Neural cell (in vitro differentiated cells): ENCODE measurements at regions not wholly inside any gene's neighbourhood (a gene's known extent, or its start where the extent isn't known, plus 50 kb on each side); places are given as distances from the start of the nearest gene placed in this dataset.

Source experiments
- EP300 ChIP-seq: fragments of 450-650 bp; conservative IDR thresholded peaks from 2 replicates; pipeline ENCODE4 v1.6.1; 2014; ENCODE audit warnings: antibody characterized with exemption, mild to moderate bottlenecking, moderate library complexity; ENCODE audit not compliant: poor library complexity, severe bottlenecking
- EZH2 ChIP-seq: fragments of 200-600, 300-800 bp; shearing (Covaris generic), sonication (generic); IDR thresholded peaks from 2 replicates; pipeline ENCODE4 v1.6.1; 2014; ENCODE audit warnings: antibody characterized with exemption, low read length, borderline replicate concordance, mild to moderate bottlenecking; ENCODE audit not compliant: insufficient read depth, poor library complexity, severe bottlenecking
- POLR2AphosphoS5 ChIP-seq: IDR thresholded peaks from 2 replicates; pipeline ENCODE4 v1.6.1; 2012
- TF ChIP-seq, protein P1 (sequence below): IDR thresholded peaks from 2 replicates; pipeline ENCODE4 v1.6.1; 2012; ENCODE audit warnings: borderline replicate concordance
- TF ChIP-seq, protein P2 (sequence below): fragments of 450-650 bp; IDR thresholded peaks from 2 replicates; pipeline ENCODE4 v1.5.1; 2014; ENCODE audit warnings: antibody characterized with exemption, mild to moderate bottlenecking, moderate library complexity; ENCODE audit not compliant: poor library complexity, severe bottlenecking

DNA sequence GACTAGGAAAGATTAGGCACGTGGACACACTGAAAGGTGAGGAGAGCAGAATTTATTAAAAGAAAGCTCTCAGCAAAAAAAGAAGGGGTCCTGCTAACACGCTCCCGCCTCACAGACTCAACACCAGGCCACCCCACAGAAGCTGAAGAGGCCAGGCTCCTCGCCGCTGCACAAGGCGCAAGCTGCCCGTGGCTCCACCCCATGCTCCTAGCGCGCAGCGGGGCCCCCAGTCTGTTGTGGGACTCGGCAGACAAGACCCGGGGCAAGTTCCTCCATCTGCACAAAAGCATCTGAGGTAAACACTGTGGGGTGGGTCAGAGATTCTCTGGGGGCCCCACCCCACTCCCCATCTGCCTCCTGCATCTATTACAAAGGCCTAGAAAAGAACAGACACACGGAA, 1462.4 kb downstream of the EFNB2 start:
- TF ChIP-seq EP300 (no peak), POLR2AphosphoS5 (no peak), EZH2 (no peak)
- TF ChIP-seq, protein P1, sequence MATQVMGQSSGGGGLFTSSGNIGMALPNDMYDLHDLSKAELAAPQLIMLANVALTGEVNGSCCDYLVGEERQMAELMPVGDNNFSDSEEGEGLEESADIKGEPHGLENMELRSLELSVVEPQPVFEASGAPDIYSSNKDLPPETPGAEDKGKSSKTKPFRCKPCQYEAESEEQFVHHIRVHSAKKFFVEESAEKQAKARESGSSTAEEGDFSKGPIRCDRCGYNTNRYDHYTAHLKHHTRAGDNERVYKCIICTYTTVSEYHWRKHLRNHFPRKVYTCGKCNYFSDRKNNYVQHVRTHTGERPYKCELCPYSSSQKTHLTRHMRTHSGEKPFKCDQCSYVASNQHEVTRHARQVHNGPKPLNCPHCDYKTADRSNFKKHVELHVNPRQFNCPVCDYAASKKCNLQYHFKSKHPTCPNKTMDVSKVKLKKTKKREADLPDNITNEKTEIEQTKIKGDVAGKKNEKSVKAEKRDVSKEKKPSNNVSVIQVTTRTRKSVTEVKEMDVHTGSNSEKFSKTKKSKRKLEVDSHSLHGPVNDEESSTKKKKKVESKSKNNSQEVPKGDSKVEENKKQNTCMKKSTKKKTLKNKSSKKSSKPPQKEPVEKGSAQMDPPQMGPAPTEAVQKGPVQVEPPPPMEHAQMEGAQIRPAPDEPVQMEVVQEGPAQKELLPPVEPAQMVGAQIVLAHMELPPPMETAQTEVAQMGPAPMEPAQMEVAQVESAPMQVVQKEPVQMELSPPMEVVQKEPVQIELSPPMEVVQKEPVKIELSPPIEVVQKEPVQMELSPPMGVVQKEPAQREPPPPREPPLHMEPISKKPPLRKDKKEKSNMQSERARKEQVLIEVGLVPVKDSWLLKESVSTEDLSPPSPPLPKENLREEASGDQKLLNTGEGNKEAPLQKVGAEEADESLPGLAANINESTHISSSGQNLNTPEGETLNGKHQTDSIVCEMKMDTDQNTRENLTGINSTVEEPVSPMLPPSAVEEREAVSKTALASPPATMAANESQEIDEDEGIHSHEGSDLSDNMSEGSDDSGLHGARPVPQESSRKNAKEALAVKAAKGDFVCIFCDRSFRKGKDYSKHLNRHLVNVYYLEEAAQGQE: no peak
- TF ChIP-seq, protein P2, sequence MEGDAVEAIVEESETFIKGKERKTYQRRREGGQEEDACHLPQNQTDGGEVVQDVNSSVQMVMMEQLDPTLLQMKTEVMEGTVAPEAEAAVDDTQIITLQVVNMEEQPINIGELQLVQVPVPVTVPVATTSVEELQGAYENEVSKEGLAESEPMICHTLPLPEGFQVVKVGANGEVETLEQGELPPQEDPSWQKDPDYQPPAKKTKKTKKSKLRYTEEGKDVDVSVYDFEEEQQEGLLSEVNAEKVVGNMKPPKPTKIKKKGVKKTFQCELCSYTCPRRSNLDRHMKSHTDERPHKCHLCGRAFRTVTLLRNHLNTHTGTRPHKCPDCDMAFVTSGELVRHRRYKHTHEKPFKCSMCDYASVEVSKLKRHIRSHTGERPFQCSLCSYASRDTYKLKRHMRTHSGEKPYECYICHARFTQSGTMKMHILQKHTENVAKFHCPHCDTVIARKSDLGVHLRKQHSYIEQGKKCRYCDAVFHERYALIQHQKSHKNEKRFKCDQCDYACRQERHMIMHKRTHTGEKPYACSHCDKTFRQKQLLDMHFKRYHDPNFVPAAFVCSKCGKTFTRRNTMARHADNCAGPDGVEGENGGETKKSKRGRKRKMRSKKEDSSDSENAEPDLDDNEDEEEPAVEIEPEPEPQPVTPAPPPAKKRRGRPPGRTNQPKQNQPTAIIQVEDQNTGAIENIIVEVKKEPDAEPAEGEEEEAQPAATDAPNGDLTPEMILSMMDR: no peak
